IMR-90 (cell line): ENCODE measurements at regions not wholly inside any gene's neighbourhood (a gene's known extent, or its start where the extent isn't known, plus 50 kb on each side); places are given as distances from the start of the nearest gene placed in this dataset.

Source experiments
- ATAC-seq: fragments of 200-7000 bp; cut with Tn5 transposase; 2 replicates; pipeline ENCODE4 v1.9.1; 2020; ENCODE audit warnings: low read depth, mild to moderate bottlenecking, moderate library complexity
- BruUV-seq: library from RNA; stranded (reverse); fragments of 400-500 nt; replicated peaks from 2 replicates; lab custom pipeline; 2021; lab: Mats Ljungman, UMichigan
- CTCF ChIA-PET: fragments of 300-600 bp; formaldehyde crosslinking; extraction: SDS; loops from one replicate; lab custom pipeline; 2021; ENCODE audit warnings: antibody characterized with exemption; lab: Yijun Ruan, JAX
- POLR2A ChIA-PET: fragments of 300-600 bp; sonication (Branson Sonifier 250); formaldehyde crosslinking; loops from one replicate; lab custom pipeline; 2022; ENCODE audit warnings: antibody characterized with exemption; ENCODE audit not compliant: unreplicated experiment; lab: Charles Lee
- DNase-seq: peaks from one replicate; pipeline ENCODE4 v3.0.0; 2013
- H2AFZ ChIP-seq: replicated peaks from 2 replicates; pipeline ENCODE3; 2013; ENCODE audit warnings: low read length, mild to moderate bottlenecking; ENCODE audit not compliant: poor library complexity
- H2AK5ac ChIP-seq: 2 replicates; pipeline ENCODE4 v1.6.1; 2013; ENCODE audit warnings: low read depth, low read length, inconsistent platforms
- H2AK9ac ChIP-seq: replicated peaks from 2 replicates; pipeline ENCODE3; 2013; ENCODE audit warnings: mild to moderate bottlenecking, low read depth, low read length, moderate library complexity; ENCODE audit not compliant: poor library complexity
- H2BK120ac ChIP-seq: 2 replicates; pipeline ENCODE4 v1.6.1; 2013; ENCODE audit warnings: low read depth, low read length, inconsistent platforms
- H2BK15ac ChIP-seq: 3 replicates; pipeline ENCODE4 v1.6.1; 2013; ENCODE audit warnings: low read depth, low read length, inconsistent platforms
- H2BK20ac ChIP-seq: 2 replicates; pipeline ENCODE4 v1.6.1; 2013; ENCODE audit warnings: low read depth, mild to moderate bottlenecking, inconsistent platforms, low read length, moderate library complexity
- H2BK5ac ChIP-seq: 2 replicates; pipeline ENCODE4 v1.6.1; 2013; ENCODE audit warnings: mild to moderate bottlenecking, low read depth, low read length, inconsistent platforms; ENCODE audit not compliant: poor library complexity, severe bottlenecking
- H3K14ac ChIP-seq: replicated peaks from 2 replicates; pipeline ENCODE4 v1.6.1; 2013; ENCODE audit warnings: low read depth, low read length, inconsistent platforms
- H3K18ac ChIP-seq: 2 replicates; pipeline ENCODE4 v1.6.1; 2013; ENCODE audit warnings: low read depth, low read length, control low read depth
- H3K23ac ChIP-seq: 2 replicates; pipeline ENCODE4 v1.6.1; 2013; ENCODE audit warnings: low read depth, low read length, inconsistent platforms
- H3K27ac ChIP-seq: 2 replicates; pipeline ENCODE4 v1.5.1; 2013; ENCODE audit warnings: mild to moderate bottlenecking, control low read depth, low read length; ENCODE audit not compliant: insufficient read depth
- H3K27me3 ChIP-seq: 2 replicates; pipeline ENCODE4 v1.6.1; 2013; ENCODE audit warnings: low read length; ENCODE audit not compliant: control insufficient read depth, insufficient read depth
- H3K36me3 ChIP-seq: 2 replicates; pipeline ENCODE4 v1.6.1; 2013; ENCODE audit warnings: low read length, mixed read lengths; ENCODE audit not compliant: control insufficient read depth, insufficient read depth
- H3K4ac ChIP-seq: 2 replicates; pipeline ENCODE4 v1.6.1; 2013; ENCODE audit warnings: low read depth, low read length, inconsistent platforms
- H3K4me1 ChIP-seq: 2 replicates; pipeline ENCODE4 v1.6.1; 2013; ENCODE audit warnings: low read length, mixed read lengths; ENCODE audit not compliant: control insufficient read depth, insufficient read depth
- H3K4me2 ChIP-seq: 2 replicates; pipeline ENCODE4 v1.6.1; 2013; ENCODE audit warnings: low read depth, mild to moderate bottlenecking, control low read depth, low read length, moderate library complexity
- H3K4me3 ChIP-seq: 2 replicates; pipeline ENCODE4 v1.5.1; 2013; ENCODE audit warnings: low read depth, mild to moderate bottlenecking, control low read depth, low read length, moderate library complexity; ENCODE audit not compliant: insufficient read depth
- H3K56ac ChIP-seq: 2 replicates; pipeline ENCODE4 v1.6.1; 2013; ENCODE audit warnings: low read length, inconsistent platforms; ENCODE audit not compliant: insufficient read depth; ENCODE audit errors: extremely low read depth
- H3K79me1 ChIP-seq, 2 experiments: 2 replicates each; pipeline ENCODE4 v1.6.1; 2013; ENCODE audit warnings: low read length in 2 of 2, inconsistent platforms in 1 of 2, low read depth in 1 of 2
- H3K9ac ChIP-seq: 2 replicates; pipeline ENCODE4 v1.6.1; 2013; ENCODE audit warnings: low read depth, low read length, control low read depth
- H3K9me1 ChIP-seq: 2 replicates; pipeline ENCODE4 v1.6.1; 2013; ENCODE audit warnings: low read length, inconsistent platforms; ENCODE audit not compliant: insufficient read depth
- H3K9me3 ChIP-seq: 2 replicates; pipeline ENCODE4 v1.6.1; 2013; ENCODE audit warnings: low read length; ENCODE audit not compliant: control insufficient read depth, insufficient read depth
- H4K20me1 ChIP-seq: 2 replicates; pipeline ENCODE4 v1.6.1; 2013; ENCODE audit warnings: low read length, inconsistent platforms; ENCODE audit not compliant: insufficient read depth
- H4K5ac ChIP-seq: 2 replicates; pipeline ENCODE4 v1.6.1; 2013; ENCODE audit warnings: mild to moderate bottlenecking, low read depth, low read length, control low read depth
- H4K8ac ChIP-seq, 2 experiments: 2 replicates each; pipeline ENCODE4 v1.6.1; 2013; ENCODE audit warnings: low read depth in 2 of 2, low read length in 2 of 2, control low read depth in 1 of 2, inconsistent platforms in 1 of 2
- H4K91ac ChIP-seq: 2 replicates; pipeline ENCODE4 v1.6.1; 2013; ENCODE audit warnings: low read depth, low read length, inconsistent platforms; ENCODE audit not compliant: insufficient read depth
- BHLHE40 ChIP-seq: fragments of 150-350 bp; IDR thresholded peaks from 2 replicates; pipeline ENCODE4 v1.6.1; 2016; ENCODE audit warnings: mild to moderate bottlenecking, low read depth, low read length
- ELK1 ChIP-seq: fragments of 150-350 bp; IDR thresholded peaks from 2 replicates; pipeline ENCODE4 v1.6.1; 2016; ENCODE audit warnings: low read depth, mild to moderate bottlenecking, low read length, moderate library complexity, borderline replicate concordance
- WGBS, 2 experiments: methylation state at CpG; one replicate each; pipeline versions ENCODE4 v1.1.5 to v1.1.7; 2013; ENCODE audit warnings: missing lambda C conversion rate in 2 of 2; ENCODE audit not compliant: insufficient read length in 1 of 2; ENCODE audit errors: extremely low coverage in 2 of 2; 5-methylcytosine and 5-hydroxymethylcytosine counted together
- dilution Hi-C: fragments of 300-500 bp; cut with HindIII; formaldehyde crosslinking; loops from one replicate; pipeline ENCODE4 v1.14.3; 2018; ENCODE audit warnings: low sequenced_read_pairs; ENCODE audit not compliant: unreplicated experiment
- in situ Hi-C: fragments of 300-500 bp; cut with MboI; formaldehyde crosslinking; loops from 3 replicates; pipeline ENCODE4 v1.14.3; 2019; ENCODE audit warnings: low sequenced_read_pairs, inconsistent platforms, mixed read lengths
- intact Hi-C: fragments of 100-400 bp; cut with micrococcal nuclease; formaldehyde crosslinking; loops from 2 replicates; pipeline ENCODE4 v1.10.0; 2022

- Histone ChIP-seq H3K9me1 (no peaks in the 10 kb centered on the region), H2BK20ac (no peak overlapping the region), H3K4me1 (no peaks in the 10 kb centered on the region), H3K56ac (no peak overlapping the region), H3K9me3 (no peaks in the 10 kb centered on the region), H3K79me1 (no peaks in the 10 kb centered on the region), H3K4ac (no peak overlapping the region), H3K4me3 (no peak overlapping the region), H3K14ac (no peak overlapping the region), H4K5ac (no peak overlapping the region), H2AFZ (no peak overlapping the region), H2AK5ac (no peak overlapping the region), H3K27me3 (no peaks in the 10 kb centered on the region), H2AK9ac (no peak overlapping the region), H3K23ac (no peak overlapping the region), H2BK120ac (no peak overlapping the region), H4K8ac (no peak overlapping the region), H4K20me1 (no peaks in the 10 kb centered on the region), H3K36me3 (no peaks in the 10 kb centered on the region), H3K27ac (no peak overlapping the region), H3K18ac (no peak overlapping the region), H3K4me2 (no peak overlapping the region), H4K91ac (no peak overlapping the region), H2BK5ac (no peak overlapping the region), H3K9ac (no peak overlapping the region), H2BK15ac (no peak overlapping the region)
- CTCF ChIA-PET = no interaction called here
- BruUV-seq = no TSS peak
- POLR2A ChIA-PET = interaction anchor here (0.7 kb wide), 2 partner anchors 31 to 731 kb away, joined by 3 to 5 read pairs; no protein-coding TSS in a partner anchor
- in situ Hi-C loops (no loop called here), dilution Hi-C loops (no loop called here), intact Hi-C loops (no loop called here)
- WGBS, 2 experiments = no CpG with 5 or more reads among the region's 1 CpG
- no peak for TF ChIP-seq BHLHE40
- no peak for TF ChIP-seq ELK1
- DNase-seq (no peak), ATAC-seq (no peak)
Measured at GRCh38 chr3:103889675-103890074, 1454.9 kb downstream of the ZPLD1 start.
